ENCODE measurements at regions not wholly inside any gene's neighbourhood (a gene's known extent, or its start where the extent isn't known, plus 50 kb on each side); places are given as distances from the start of the nearest gene placed in this dataset.
A peak's percentile ranks its signal among the peaks of the same experiment; 100 is the strongest.

GRCh38 chr6:118397671-118398465 lies 150.2 kb upstream of the PLN start:
- TF ChIP-seq CTCF (IDR thresholded peaks at IDR 0.05; ENCODE audit: low read depth, low read length): no peak
- H3K4me3 ChIP-seq (replicated peaks in 1 of 2; ENCODE audit: low read depth in 2 of 2, low read length in 2 of 2): no peak overlapping the region

GRCh38 chr6:118400098-118400497 lies 148.0 kb upstream of the PLN start:
- no peak overlapping the region for H3K4me3 ChIP-seq (replicated peaks in 1 of 2; ENCODE audit: low read depth in 2 of 2, low read length in 2 of 2)
- TF ChIP-seq CTCF (IDR thresholded peaks at IDR 0.05; ENCODE audit: low read depth, low read length): no peak
- no peak for DNase-seq (ENCODE audit: low read depth in 2 of 2)

More at GRCh38 chr6:118397671-118398465, 150.2 kb upstream of the PLN start:
- DNase-seq (ENCODE audit: low read depth in 2 of 2): no peak

- TF ChIP-seq CTCF (IDR thresholded peaks at IDR 0.05; ENCODE audit: low read depth, low read length): no peak
- DNase-seq (ENCODE audit: low read depth in 2 of 2): peak in 1 of 2 donors; percentile 8
- H3K4me3 ChIP-seq (replicated peaks in 1 of 2; ENCODE audit: low read depth in 2 of 2, low read length in 2 of 2): no peak overlapping the region
Observed at GRCh38 chr6:118400582-118400981, 147.5 kb upstream of the PLN start.

- DNase-seq (ENCODE audit: low read depth in 2 of 2): no peak
- H3K4me3 ChIP-seq (replicated peaks in 1 of 2; ENCODE audit: low read depth in 2 of 2, low read length in 2 of 2): no peak overlapping the region
- no peak for TF ChIP-seq CTCF (IDR thresholded peaks at IDR 0.05; ENCODE audit: low read depth, low read length)
Observed at GRCh38 chr6:118401325-118401975, 146.6 kb upstream of the PLN start.

- no peak overlapping the region for H3K4me3 ChIP-seq (replicated peaks in 1 of 2; ENCODE audit: low read depth in 2 of 2, low read length in 2 of 2)
- TF ChIP-seq CTCF (IDR thresholded peaks at IDR 0.05; ENCODE audit: low read depth, low read length): no peak
- no peak for DNase-seq (ENCODE audit: low read depth in 2 of 2)
Observed at GRCh38 chr6:118403036-118403435, 145.1 kb upstream of the PLN start.

GRCh38 chr6:118408863-118409262 lies 139.2 kb upstream of the PLN start:
- peak; percentile 5 for TF ChIP-seq CTCF (IDR thresholded peaks at IDR 0.05; ENCODE audit: low read depth, low read length)

More at GRCh38 chr6:118408863-118409262, 139.2 kb upstream of the PLN start:
- no peak overlapping the region for H3K4me3 ChIP-seq (replicated peaks in 1 of 2; ENCODE audit: low read depth in 2 of 2, low read length in 2 of 2)
- DNase-seq (ENCODE audit: low read depth in 2 of 2): no peak

Measured in cardiac fibroblast (primary cell).